Naive thymus-derived CD4-positive, alpha-beta T cell (primary cell): ENCODE measurements at regions not wholly inside any gene's neighbourhood (a gene's known extent, or its start where the extent isn't known, plus 50 kb on each side); places are given as distances from the start of the nearest gene placed in this dataset.

Experiments used
- ATAC-seq: fragments of 150-1000 bp; cut with Tn5 transposase; 2 replicates; pipeline ENCODE4 v1.10.0; 2021; ENCODE audit warnings: mild to moderate bottlenecking, moderate library complexity
- CTCF ChIA-PET: fragments of 350-600 bp; sonication (Branson Sonifier 250); formaldehyde crosslinking; loops from one replicate; lab custom pipeline; 2021; ENCODE audit warnings: antibody characterized with exemption; lab: Charles Lee
- POLR2A ChIA-PET: fragments of 350-600 bp; sonication (Branson Sonifier 250); formaldehyde crosslinking; loops from one replicate; lab custom pipeline; 2021; ENCODE audit warnings: antibody characterized with exemption, inconsistent platforms; lab: Charles Lee
- DNase-seq, 9 donors: peaks; one replicate each; pipeline versions ENCODE4 v3.0.0 to v3.0.0-alpha.2; 2020 to 2022; ENCODE audit warnings: mixed read lengths in 1 of 9
- H3K27ac ChIP-seq: one replicate; pipeline ENCODE4 v1.7.0; 2013; ENCODE audit warnings: mild to moderate bottlenecking, low read depth, low read length, moderate library complexity
- H3K27me3 ChIP-seq, 2 donors: one replicate each; pipeline ENCODE4 v1.7.0; 2013; ENCODE audit warnings: low read length in 2 of 2, mild to moderate bottlenecking in 2 of 2, moderate library complexity in 2 of 2; ENCODE audit not compliant: control insufficient read depth in 2 of 2, insufficient read depth in 2 of 2
- H3K36me3 ChIP-seq, 3 experiments: 1 replicate in 2 of 3; 2 replicates in 1 of 3; pipeline ENCODE4 v1.7.0; 2013; ENCODE audit warnings: low read length in 3 of 3, mild to moderate bottlenecking in 3 of 3, moderate library complexity in 1 of 3; ENCODE audit not compliant: insufficient read depth in 3 of 3, control insufficient read depth in 2 of 3
- H3K4me1 ChIP-seq, 2 donors: one replicate each; pipeline ENCODE4 v1.7.0; 2013; ENCODE audit warnings: low read length in 2 of 2, mild to moderate bottlenecking in 2 of 2, moderate library complexity in 1 of 2; ENCODE audit not compliant: control insufficient read depth in 2 of 2, insufficient read depth in 2 of 2
- H3K4me3 ChIP-seq: 2 replicates; pipeline ENCODE4 v1.7.0; 2013; ENCODE audit warnings: mild to moderate bottlenecking, low read length
- H3K9me3 ChIP-seq, 3 experiments: 1 replicate in 2 of 3; 2 replicates in 1 of 3; pipeline ENCODE4 v1.7.0; 2013; ENCODE audit warnings: low read length in 3 of 3; ENCODE audit not compliant: control insufficient read depth in 2 of 3
- H3K27ac Mint-ChIP-seq, 9 donors: one replicate each; pipeline ENCODE4 v1.8.0; 2020 to 2022; ENCODE audit warnings: mixed read lengths in 9 of 9, mild to moderate bottlenecking in 8 of 9, moderate library complexity in 5 of 9, inconsistent platforms in 2 of 9
- H3K27me3 Mint-ChIP-seq, 5 donors: one replicate each; pipeline ENCODE4 v1.8.0; 2021 to 2022; ENCODE audit warnings: mixed read lengths in 5 of 5, mild to moderate bottlenecking in 1 of 5
- H3K36me3 Mint-ChIP-seq, 5 donors: one replicate each; pipeline ENCODE4 v1.8.0; 2020 to 2022; ENCODE audit warnings: mixed read lengths in 5 of 5, mild to moderate bottlenecking in 3 of 5, inconsistent platforms in 1 of 5
- H3K4me1 Mint-ChIP-seq, 7 donors: one replicate each; pipeline ENCODE4 v1.8.0; 2020 to 2022; ENCODE audit warnings: mixed read lengths in 7 of 7, mild to moderate bottlenecking in 3 of 7, inconsistent platforms in 1 of 7
- H3K4me3 Mint-ChIP-seq, 10 donors: one replicate each; pipeline ENCODE4 v1.8.0; 2020 to 2022; ENCODE audit warnings: mild to moderate bottlenecking in 10 of 10, mixed read lengths in 10 of 10, moderate library complexity in 6 of 10, inconsistent platforms in 2 of 10
- H3K9me3 Mint-ChIP-seq, 11 donors: one replicate each; pipeline ENCODE4 v1.8.0; 2020 to 2022; ENCODE audit warnings: mixed read lengths in 11 of 11, mild to moderate bottlenecking in 4 of 11, inconsistent platforms in 1 of 11, moderate library complexity in 1 of 11
- intact Hi-C, 2 donors: fragments of 100-400 bp; cut with micrococcal nuclease; formaldehyde crosslinking; loops; one replicate each; pipeline ENCODE4 v1.15.1; 2023

- no peak overlapping the region for H3K4me3 Mint-ChIP-seq
Measured at GRCh38 chr2:30385327-30385726, 61.7 kb upstream of the LCLAT1 start.

GRCh38 chr2:30392097-30392496 lies 54.9 kb upstream of the LCLAT1 start:
- no peaks in the 10 kb centered on the region for H3K9me3 ChIP-seq
- ChIA-PET CTCF (no interaction called here), POLR2A (no interaction called here)
- no peak overlapping the region for H3K4me3 Mint-ChIP-seq
- ATAC-seq = no peak
- H3K36me3 ChIP-seq = no peaks in the 10 kb centered on the region
- no peak overlapping the region for H3K27ac Mint-ChIP-seq
- H3K36me3 Mint-ChIP-seq = no peaks in the 10 kb centered on the region
- intact Hi-C loops = no loop called here
- peaks cover 0 to 13% (median 0%) of the 10 kb centered on the region in 5 donors for H3K27me3 Mint-ChIP-seq
- H3K4me1 ChIP-seq = peaks cover 0 to 5% of the 10 kb centered on the region in 2 donors
- H3K27ac ChIP-seq = no peak overlapping the region
- no peak overlapping the region for H3K4me3 ChIP-seq
- no peak for DNase-seq
- no peaks in the 10 kb centered on the region for H3K27me3 ChIP-seq
- H3K4me1 Mint-ChIP-seq = peaks cover 3 to 27% (median 11%) of the 10 kb centered on the region in 7 donors
- H3K9me3 Mint-ChIP-seq = no peaks in the 10 kb centered on the region

More at GRCh38 chr2:30385327-30385726, 61.7 kb upstream of the LCLAT1 start:
- no peaks in the 10 kb centered on the region for H3K36me3 ChIP-seq
- no peaks in the 10 kb centered on the region for H3K27me3 ChIP-seq
- H3K27me3 Mint-ChIP-seq = peaks cover 0 to 35% (median 0%) of the 10 kb centered on the region in 5 donors
- ATAC-seq = no peak
- H3K4me3 ChIP-seq = no peak overlapping the region
- H3K27ac ChIP-seq = no peak overlapping the region
- peaks cover 0 to 6% (median 0%) of the 10 kb centered on the region in 11 donors for H3K9me3 Mint-ChIP-seq
- ChIA-PET POLR2A (no interaction called here), CTCF (no interaction called here)
- H3K9me3 ChIP-seq = no peaks in the 10 kb centered on the region
- peaks cover 1 to 21% (median 13%) of the 10 kb centered on the region in 7 donors for H3K4me1 Mint-ChIP-seq
- H3K27ac Mint-ChIP-seq = no peak overlapping the region
- H3K4me1 ChIP-seq = peaks cover 0 to 2% of the 10 kb centered on the region in 2 donors
- no peak for DNase-seq
- peaks cover 0 to 3% (median 0%) of the 10 kb centered on the region in 5 donors for H3K36me3 Mint-ChIP-seq
- intact Hi-C loops = no loop called here

- Histone ChIP-seq H3K4me1 (peaks cover 0 to 5% of the 10 kb centered on the region in 2 donors), H3K9me3 (no peaks in the 10 kb centered on the region), H3K36me3 (no peaks in the 10 kb centered on the region), H3K27me3 (no peaks in the 10 kb centered on the region), H3K4me3 (no peak overlapping the region), H3K27ac (no peak overlapping the region)
- peaks cover 0 to 2% (median 0%) of the 10 kb centered on the region in 11 donors for H3K9me3 Mint-ChIP-seq
- ChIA-PET POLR2A (interaction anchor here (0.9 to 1.7 kb wide), 2 partner anchors 10 to 57 kb away, joined by 4 read pairs; no protein-coding TSS in a partner anchor), CTCF (no interaction called here)
- peaks cover 0 to 8% (median 0%) of the 10 kb centered on the region in 5 donors for H3K27me3 Mint-ChIP-seq
- intact Hi-C loops = no loop called here
- no peaks in the 10 kb centered on the region for H3K36me3 Mint-ChIP-seq
- no peak overlapping the region for H3K4me3 Mint-ChIP-seq
- no peak for ATAC-seq
- no peak overlapping the region for H3K27ac Mint-ChIP-seq
- DNase-seq = no peak
- H3K4me1 Mint-ChIP-seq = peaks cover 3 to 21% (median 11%) of the 10 kb centered on the region in 7 donors
Measured at GRCh38 chr2:30393510-30393909, 53.5 kb upstream of the LCLAT1 start.

- Mint-ChIP-seq H3K9me3 (peaks cover 0 to 2% (median 0%) of the 10 kb centered on the region in 11 donors), H3K4me3 (no peak overlapping the region), H3K36me3 (no peaks in the 10 kb centered on the region), H3K27ac (no peak overlapping the region), H3K27me3 (peaks cover 0 to 4% (median 0%) of the 10 kb centered on the region in 5 donors), H3K4me1 (peaks cover under 1 to 18% (median 10%) of the 10 kb centered on the region in 7 donors)
- ATAC-seq (no peak), DNase-seq (no peak)
- ChIA-PET CTCF (no interaction called here), POLR2A (interaction anchor here (0.6 to 1.7 kb wide), 3 partner anchors 11 to 57 kb away, joined by 4 to 6 read pairs (median 4); no protein-coding TSS in a partner anchor)
- Histone ChIP-seq H3K4me3 (no peak overlapping the region), H3K4me1 (peaks cover 0 to 5% of the 10 kb centered on the region in 2 donors), H3K36me3 (no peaks in the 10 kb centered on the region), H3K9me3 (no peaks in the 10 kb centered on the region), H3K27me3 (no peaks in the 10 kb centered on the region), H3K27ac (no peak overlapping the region)
- intact Hi-C loops = no loop called here
Measured at GRCh38 chr2:30394096-30394495, 53.0 kb upstream of the LCLAT1 start.

- Mint-ChIP-seq H3K27me3 (peaks cover 0 to 3% (median 0%) of the 10 kb centered on the region in 5 donors), H3K36me3 (no peaks in the 10 kb centered on the region), H3K4me3 (no peak overlapping the region), H3K9me3 (peaks cover 0 to 2% (median 0%) of the 10 kb centered on the region in 11 donors), H3K27ac (no peak overlapping the region), H3K4me1 (peaks cover 0 to 7% (median under 1%) of the 10 kb centered on the region in 7 donors)
- ChIA-PET CTCF (no interaction called here), POLR2A (interaction anchor here (1.1 to 1.4 kb wide), 2 partner anchors 25 to 59 kb away, joined by 3 read pairs; no protein-coding TSS in a partner anchor)
- Histone ChIP-seq H3K36me3 (no peaks in the 10 kb centered on the region), H3K27ac (no peak overlapping the region), H3K4me3 (no peak overlapping the region), H3K9me3 (no peaks in the 10 kb centered on the region), H3K27me3 (no peaks in the 10 kb centered on the region), H3K4me1 (no peaks in the 10 kb centered on the region)
- intact Hi-C loops = no loop called here
- ATAC-seq (no peak), DNase-seq (no peak)
Measured at GRCh38 chr2:30396436-30397232, 50.4 kb upstream of the LCLAT1 start.
